ENCODE measurements at regions not wholly inside any gene's neighbourhood (a gene's known extent, or its start where the extent isn't known, plus 50 kb on each side); places are given as distances from the start of the nearest gene placed in this dataset.

DNA sequence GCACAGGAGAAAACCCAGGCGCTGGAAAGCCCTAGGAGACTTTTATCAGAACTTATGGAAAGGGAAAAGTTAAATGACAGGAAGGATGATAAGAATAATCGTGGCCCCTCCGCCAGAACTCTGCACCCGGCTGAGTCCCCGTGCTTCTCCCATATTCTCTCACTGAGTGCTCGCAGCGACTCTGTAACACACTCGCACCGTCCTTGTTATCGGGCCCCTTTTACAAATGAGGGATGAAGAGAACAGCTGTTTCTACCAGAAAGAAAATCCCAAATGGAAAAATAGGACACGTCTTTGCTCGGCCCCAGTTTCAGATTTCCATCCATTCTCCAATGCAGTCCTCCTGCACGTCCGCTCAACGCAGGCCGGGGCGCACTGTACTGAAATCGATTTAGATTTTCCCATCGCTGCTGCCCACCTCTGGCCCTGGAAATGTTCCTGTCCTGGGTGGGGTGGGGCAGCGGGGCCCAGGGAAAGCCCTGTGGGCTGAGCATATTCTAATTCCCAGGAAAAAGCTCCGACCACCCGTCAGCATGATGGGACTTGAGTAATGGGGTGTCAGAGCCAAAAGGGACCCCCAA is 66.4 kb downstream of the KCNF1 start:
- Histone ChIP-seq H2AK5ac (ENCODE audit: low read length) (no peak overlapping the region), H3K27ac (ENCODE audit: low read depth, low read length) (no peak overlapping the region), H2BK120ac (ENCODE audit: insufficient read depth, low read length, poor library complexity) (no peak overlapping the region), H3K4me1 (ENCODE audit: control insufficient read depth in 1 of 2, insufficient read depth in 2 of 2, low read length in 2 of 2) (no peaks in the 10 kb centered on the region), H3K9me3 (ENCODE audit: insufficient read depth, low read depth, low read length) (no peaks in the 10 kb centered on the region), H3K14ac (ENCODE audit: low read length) (no peak overlapping the region), H4K8ac (ENCODE audit: low read depth, low read length) (no peak overlapping the region), H3K79me1 (ENCODE audit: low read length) (no peaks in the 10 kb centered on the region), H2AFZ (ENCODE audit: insufficient read depth, low read length, poor library complexity) (no peak overlapping the region), H3K9ac (ENCODE audit: low read length) (no peak overlapping the region), H3K4ac (ENCODE audit: low read depth, low read length) (no peak overlapping the region), H2BK5ac (ENCODE audit: low read depth, low read length, poor library complexity) (no peak overlapping the region), H4K91ac (ENCODE audit: low read depth, low read length) (no peak overlapping the region), H4K12ac (ENCODE audit: low read depth, low read length) (no peak overlapping the region), H2BK12ac (ENCODE audit: low read length) (no peak overlapping the region), H3K23ac (ENCODE audit: low read length) (no peak overlapping the region), H3K27me3 (ENCODE audit: insufficient read depth, low read length) (no peaks in the 10 kb centered on the region), H3K36me3 (ENCODE audit: control insufficient read depth in 1 of 2, insufficient read depth in 2 of 2, low read length in 2 of 2) (no peaks in the 10 kb centered on the region), H3K4me3 (ENCODE audit: low read depth, low read length) (no peak overlapping the region), H3K18ac (ENCODE audit: low read length) (no peak overlapping the region), H3K4me2 (ENCODE audit: low read length) (no peak overlapping the region), H3K79me2 (ENCODE audit: control insufficient read depth, insufficient read depth, low read length, poor library complexity) (no peaks in the 10 kb centered on the region)
- no CpG with 5 or more reads among the region's 22 CpGs for WGBS (ENCODE audit: extremely low coverage, insufficient coverage, insufficient read length)
- DNase-seq: no peak

DNA sequence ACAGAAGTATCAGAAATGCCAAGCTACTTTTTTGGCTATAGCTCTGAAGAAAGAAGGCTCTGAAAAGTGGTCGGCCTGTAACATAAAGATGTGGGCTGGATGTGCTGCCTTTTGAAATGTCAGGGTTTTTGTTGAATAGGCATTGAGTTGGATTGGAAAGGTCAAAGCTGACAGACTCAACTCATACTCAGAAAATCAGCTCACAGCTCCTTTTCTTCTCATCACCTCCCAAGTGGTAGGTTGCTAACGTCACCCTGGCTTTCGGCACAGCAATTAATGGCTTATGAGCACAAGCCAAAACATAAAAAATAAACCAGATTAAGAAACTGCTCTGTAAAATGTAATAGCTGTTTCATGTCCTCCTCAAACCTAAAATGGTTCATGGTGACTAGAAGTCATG is 68.3 kb downstream of the KCNF1 start:
- Histone ChIP-seq H3K79me1 (ENCODE audit: low read length) (no peaks in the 10 kb centered on the region), H4K8ac (ENCODE audit: low read depth, low read length) (no peak overlapping the region), H3K18ac (ENCODE audit: low read length) (no peak overlapping the region), H4K12ac (ENCODE audit: low read depth, low read length) (no peak overlapping the region), H3K23ac (ENCODE audit: low read length) (no peak overlapping the region), H3K4me3 (ENCODE audit: low read depth, low read length) (no peak overlapping the region), H2BK12ac (ENCODE audit: low read length) (no peak overlapping the region), H3K27ac (ENCODE audit: low read depth, low read length) (no peak overlapping the region), H3K4me1 (ENCODE audit: control insufficient read depth in 1 of 2, insufficient read depth in 2 of 2, low read length in 2 of 2) (no peaks in the 10 kb centered on the region), H2BK5ac (ENCODE audit: low read depth, low read length, poor library complexity) (no peak overlapping the region), H3K4me2 (ENCODE audit: low read length) (no peak overlapping the region), H2AK5ac (ENCODE audit: low read length) (no peak overlapping the region), H3K14ac (ENCODE audit: low read length) (no peak overlapping the region), H3K36me3 (ENCODE audit: control insufficient read depth in 1 of 2, insufficient read depth in 2 of 2, low read length in 2 of 2) (no peaks in the 10 kb centered on the region), H2AFZ (ENCODE audit: insufficient read depth, low read length, poor library complexity) (no peak overlapping the region), H3K9ac (ENCODE audit: low read length) (no peak overlapping the region), H3K79me2 (ENCODE audit: control insufficient read depth, insufficient read depth, low read length, poor library complexity) (no peaks in the 10 kb centered on the region), H4K91ac (ENCODE audit: low read depth, low read length) (no peak overlapping the region), H3K27me3 (ENCODE audit: insufficient read depth, low read length) (no peaks in the 10 kb centered on the region), H2BK120ac (ENCODE audit: insufficient read depth, low read length, poor library complexity) (no peak overlapping the region), H3K9me3 (ENCODE audit: insufficient read depth, low read depth, low read length) (no peaks in the 10 kb centered on the region), H3K4ac (ENCODE audit: low read depth, low read length) (no peak overlapping the region)
- no peak for DNase-seq
- no CpG with 5 or more reads among the region's 3 CpGs for WGBS (ENCODE audit: extremely low coverage, insufficient coverage, insufficient read length)

DNA sequence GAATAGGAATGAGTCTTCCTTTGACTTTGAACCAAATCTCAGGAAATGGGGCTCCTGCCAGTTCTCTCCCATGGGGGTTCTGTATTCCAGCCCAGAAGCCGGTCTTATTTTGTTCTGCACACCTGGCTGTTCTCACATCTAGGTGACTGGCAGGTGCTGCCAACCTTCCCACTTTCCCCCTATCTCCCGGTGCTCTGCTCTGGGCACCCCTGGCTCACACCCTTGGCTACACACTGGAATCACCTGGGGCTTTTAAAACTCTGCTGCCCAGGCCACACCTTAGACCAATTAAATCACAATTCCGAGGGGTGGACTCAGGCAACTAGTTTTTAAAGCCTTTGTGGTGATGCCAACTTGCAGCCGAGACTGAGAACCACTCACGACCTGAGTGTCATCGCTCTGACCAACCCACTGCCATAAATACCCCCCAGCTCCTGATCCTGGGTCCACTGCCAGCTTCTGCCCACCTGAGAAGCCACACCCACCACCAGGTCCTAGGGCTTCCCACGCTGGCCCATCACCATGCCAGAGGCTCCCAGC is 69.2 kb downstream of the KCNF1 start:
- no peak overlapping the region for H4K12ac ChIP-seq (ENCODE audit: low read depth, low read length)
- H3K4me2 ChIP-seq (ENCODE audit: low read length): no peak overlapping the region
- H2BK5ac ChIP-seq (ENCODE audit: low read depth, low read length, poor library complexity): no peak overlapping the region
- H3K27ac ChIP-seq (ENCODE audit: low read depth, low read length): no peak overlapping the region
- H3K4me1 ChIP-seq (ENCODE audit: control insufficient read depth in 1 of 2, insufficient read depth in 2 of 2, low read length in 2 of 2): no peaks in the 10 kb centered on the region
- H4K8ac ChIP-seq (ENCODE audit: low read depth, low read length): no peak overlapping the region
- no peak overlapping the region for H4K91ac ChIP-seq (ENCODE audit: low read depth, low read length)
- no peaks in the 10 kb centered on the region for H3K36me3 ChIP-seq (ENCODE audit: control insufficient read depth in 1 of 2, insufficient read depth in 2 of 2, low read length in 2 of 2)
- H3K14ac ChIP-seq (ENCODE audit: low read length): no peak overlapping the region
- H3K4ac ChIP-seq (ENCODE audit: low read depth, low read length): no peak overlapping the region
- no peak overlapping the region for H3K4me3 ChIP-seq (ENCODE audit: low read depth, low read length)
- no peaks in the 10 kb centered on the region for H3K79me1 ChIP-seq (ENCODE audit: low read length)
- H3K9ac ChIP-seq (ENCODE audit: low read length): no peak overlapping the region
- H2AK5ac ChIP-seq (ENCODE audit: low read length): no peak overlapping the region
- no peaks in the 10 kb centered on the region for H3K27me3 ChIP-seq (ENCODE audit: insufficient read depth, low read length)
- H3K79me2 ChIP-seq (ENCODE audit: control insufficient read depth, insufficient read depth, low read length, poor library complexity): no peaks in the 10 kb centered on the region
- no CpG with 5 or more reads among the region's 7 CpGs for WGBS (ENCODE audit: extremely low coverage, insufficient coverage, insufficient read length)
- H2BK120ac ChIP-seq (ENCODE audit: insufficient read depth, low read length, poor library complexity): no peak overlapping the region
- no peak overlapping the region for H2BK12ac ChIP-seq (ENCODE audit: low read length)
- no peak overlapping the region for H3K23ac ChIP-seq (ENCODE audit: low read length)
- H3K9me3 ChIP-seq (ENCODE audit: insufficient read depth, low read depth, low read length): no peaks in the 10 kb centered on the region
- no peak overlapping the region for H3K18ac ChIP-seq (ENCODE audit: low read length)
- DNase-seq: no peak
- no peak overlapping the region for H2AFZ ChIP-seq (ENCODE audit: insufficient read depth, low read length, poor library complexity)

DNA sequence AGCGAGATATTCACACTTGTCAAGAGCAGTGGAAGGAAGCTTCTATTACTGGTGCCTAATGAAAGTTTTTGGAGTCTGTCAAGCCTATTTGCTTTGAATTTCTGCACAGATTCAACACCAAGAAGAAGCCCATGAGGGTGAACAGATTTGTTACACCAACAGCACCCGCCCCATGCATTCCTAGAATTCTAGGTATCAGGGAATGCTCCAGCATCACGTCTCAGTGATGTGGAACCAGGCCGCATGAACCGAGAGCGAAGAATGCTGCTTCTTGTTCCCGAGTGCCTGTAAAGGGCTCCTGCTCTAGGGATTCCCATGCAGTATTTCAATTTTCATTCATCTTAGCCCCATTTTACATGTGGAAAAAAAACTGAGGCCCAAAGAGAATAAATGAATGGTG is 69.7 kb downstream of the KCNF1 start:
- Histone ChIP-seq H2AK5ac (ENCODE audit: low read length) (no peak overlapping the region), H3K4me1 (ENCODE audit: control insufficient read depth in 1 of 2, insufficient read depth in 2 of 2, low read length in 2 of 2) (no peaks in the 10 kb centered on the region)

More for the DNA sequence above, 69.7 kb downstream of the KCNF1 start:
- no CpG with 5 or more reads among the region's 7 CpGs for WGBS (ENCODE audit: extremely low coverage, insufficient coverage, insufficient read length)
- H4K91ac ChIP-seq (ENCODE audit: low read depth, low read length): no peak overlapping the region
- H2BK120ac ChIP-seq (ENCODE audit: insufficient read depth, low read length, poor library complexity): no peak overlapping the region
- no peak overlapping the region for H3K14ac ChIP-seq (ENCODE audit: low read length)
- H3K79me1 ChIP-seq (ENCODE audit: low read length): no peaks in the 10 kb centered on the region
- H2BK5ac ChIP-seq (ENCODE audit: low read depth, low read length, poor library complexity): no peak overlapping the region
- no peak overlapping the region for H3K9ac ChIP-seq (ENCODE audit: low read length)
- H2BK12ac ChIP-seq (ENCODE audit: low read length): no peak overlapping the region
- no peak overlapping the region for H3K4me3 ChIP-seq (ENCODE audit: low read depth, low read length)
- no peaks in the 10 kb centered on the region for H3K9me3 ChIP-seq (ENCODE audit: insufficient read depth, low read depth, low read length)
- H3K27ac ChIP-seq (ENCODE audit: low read depth, low read length): no peak overlapping the region
- H2AFZ ChIP-seq (ENCODE audit: insufficient read depth, low read length, poor library complexity): no peak overlapping the region
- no peaks in the 10 kb centered on the region for H3K27me3 ChIP-seq (ENCODE audit: insufficient read depth, low read length)
- no peaks in the 10 kb centered on the region for H3K36me3 ChIP-seq (ENCODE audit: control insufficient read depth in 1 of 2, insufficient read depth in 2 of 2, low read length in 2 of 2)
- H4K8ac ChIP-seq (ENCODE audit: low read depth, low read length): no peak overlapping the region
- no peak for DNase-seq
- H3K18ac ChIP-seq (ENCODE audit: low read length): no peak overlapping the region
- no peak overlapping the region for H3K4ac ChIP-seq (ENCODE audit: low read depth, low read length)
- no peaks in the 10 kb centered on the region for H3K79me2 ChIP-seq (ENCODE audit: control insufficient read depth, insufficient read depth, low read length, poor library complexity)
- no peak overlapping the region for H3K23ac ChIP-seq (ENCODE audit: low read length)
- no peak overlapping the region for H3K4me2 ChIP-seq (ENCODE audit: low read length)
- no peak overlapping the region for H4K12ac ChIP-seq (ENCODE audit: low read depth, low read length)

Data from trophoblast cell (in vitro differentiated cells and primary cell).